HL-60 (cell line): ENCODE measurements at regions not wholly inside any gene's neighbourhood (a gene's known extent, or its start where the extent isn't known, plus 50 kb on each side); places are given as distances from the start of the nearest gene placed in this dataset.

Experiments used
- DNase-seq, 2 experiments: peaks; one replicate each; pipeline ENCODE4 v3.0.0-alpha.2; 2010 to 2020; ENCODE audit warnings: low read depth in 1 of 2, low spot score in 1 of 2
- H3K27ac ChIP-seq: fragments of 250-450 bp; sonication (Bioruptor Pico); replicated peaks from 2 replicates; pipeline ENCODE4 v1.5.1; 2020; ENCODE audit warnings: mild to moderate bottlenecking, moderate library complexity
- H3K27me3 ChIP-seq: fragments of 250-450 bp; sonication (Bioruptor Pico); 2 replicates; pipeline ENCODE4 v1.5.1; 2021; ENCODE audit warnings: mild to moderate bottlenecking, moderate library complexity; ENCODE audit not compliant: insufficient read depth, poor library complexity, severe bottlenecking
- H3K4me3 ChIP-seq: replicated peaks from 2 replicates; pipeline ENCODE4 v1.5.1; 2011; ENCODE audit warnings: mild to moderate bottlenecking, control low read depth, low read length; ENCODE audit not compliant: insufficient read depth
- CTCF ChIP-seq: IDR thresholded peaks from one replicate; pipeline ENCODE4 v1.5.1; 2011; ENCODE audit warnings: low read length, control low read depth, inconsistent platforms; ENCODE audit not compliant: insufficient read depth
- GABPA ChIP-seq: IDR thresholded peaks from 2 replicates; pipeline ENCODE4 v1.6.1; 2012; ENCODE audit warnings: low read depth
- POLR2AphosphoS5 ChIP-seq: IDR thresholded peaks from 2 replicates; pipeline ENCODE4 v1.6.1; 2012; ENCODE audit warnings: low read depth
- REST ChIP-seq: IDR thresholded peaks from 2 replicates; pipeline ENCODE4 v1.6.1; 2012; ENCODE audit warnings: low read depth; ENCODE audit not compliant: insufficient replicate concordance
- SPI1 ChIP-seq: IDR thresholded peaks from 2 replicates; pipeline ENCODE4 v1.6.1; 2012; ENCODE audit warnings: low read depth, mild to moderate bottlenecking, borderline replicate concordance

GRCh38 chr4:144289667-144290428 lies 149.3 kb upstream of the GYPA start:
- DNase-seq: no peak
- no peak overlapping the region for H3K4me3 ChIP-seq
- no peak for TF ChIP-seq REST
- H3K27ac ChIP-seq: no peak overlapping the region
- no peaks in the 10 kb centered on the region for H3K27me3 ChIP-seq

DNA sequence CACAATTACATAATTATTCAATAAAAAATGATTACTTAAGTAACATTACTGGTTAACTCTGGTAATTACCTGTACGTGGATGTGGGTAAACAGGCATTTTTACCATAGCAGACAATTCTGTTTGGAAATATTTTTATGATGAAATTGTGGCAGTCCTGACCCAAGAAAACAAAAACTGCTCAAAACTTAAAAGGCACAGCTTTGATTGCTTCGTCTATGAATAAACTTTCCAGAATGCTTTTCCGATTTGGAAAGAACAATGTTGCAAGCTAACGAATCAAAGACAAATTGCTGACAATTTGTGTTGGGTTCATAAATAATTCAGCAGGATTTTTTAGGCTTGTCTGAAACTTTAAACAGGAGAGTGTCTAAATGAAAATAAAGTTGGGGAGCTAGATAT lies 150.6 kb upstream of the GYPA start:
- Histone ChIP-seq H3K27me3 (no peaks in the 10 kb centered on the region), H3K27ac (no peak overlapping the region), H3K4me3 (no peak overlapping the region)
- DNase-seq: no peak
- TF ChIP-seq POLR2AphosphoS5: no peak
- no peak for TF ChIP-seq REST
- no peak for TF ChIP-seq CTCF
- no peak for TF ChIP-seq SPI1
- no peak for TF ChIP-seq GABPA

DNA sequence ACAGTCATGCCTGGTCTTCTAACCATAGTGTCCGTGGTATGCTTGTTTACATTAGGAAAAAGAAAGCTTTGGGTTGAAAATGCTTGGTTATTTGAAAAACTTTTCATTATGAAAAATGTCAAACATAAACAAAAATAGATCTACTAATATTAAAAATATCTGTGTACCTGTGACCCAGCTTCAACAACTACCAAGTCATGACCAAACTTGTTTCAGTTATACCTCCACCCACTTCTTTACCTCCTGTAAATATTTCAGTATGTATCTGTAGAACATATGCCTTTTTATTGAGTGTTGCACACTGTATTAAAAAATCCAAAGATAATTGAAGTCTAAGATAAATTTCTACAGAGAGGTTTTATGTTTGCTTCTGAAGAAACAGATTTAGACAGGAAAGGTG lies 153.7 kb upstream of the GYPA start:
- Histone ChIP-seq H3K27ac (no peak overlapping the region), H3K4me3 (no peak overlapping the region), H3K27me3 (no peaks in the 10 kb centered on the region)
- DNase-seq: no peak
- TF ChIP-seq GABPA: no peak
- TF ChIP-seq CTCF: no peak
- no peak for TF ChIP-seq SPI1

DNA sequence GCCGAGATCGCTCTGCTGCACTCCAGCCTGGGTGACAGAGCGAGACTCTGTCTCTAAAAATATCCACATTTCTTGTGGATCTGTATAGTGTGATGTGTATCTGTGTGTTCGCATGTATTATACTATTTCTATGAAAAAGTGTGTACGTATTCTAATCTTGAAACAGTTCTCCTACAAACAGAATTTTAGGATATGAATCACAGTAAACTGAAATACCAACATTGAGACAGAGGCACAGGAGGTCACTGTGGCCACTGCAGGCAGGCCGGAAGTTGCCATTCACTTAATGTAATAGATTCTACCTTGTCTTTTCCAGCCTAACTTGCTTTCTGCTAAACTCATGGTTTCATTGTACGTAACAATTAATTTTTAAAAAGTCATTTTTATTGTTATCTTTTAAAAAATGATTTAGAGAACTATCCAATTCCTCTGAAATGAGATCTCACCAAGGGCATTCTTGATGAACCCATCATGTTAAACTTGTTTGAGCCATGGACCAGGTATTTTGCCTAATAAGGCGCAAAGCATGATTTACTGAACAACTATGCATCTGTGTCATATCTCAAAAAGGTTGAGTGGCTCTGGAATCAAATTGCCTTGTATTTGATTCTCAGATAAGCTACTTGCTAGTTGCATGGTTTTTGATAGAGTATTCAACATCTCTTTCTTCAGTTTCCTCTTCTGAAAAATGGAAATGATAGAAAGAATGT lies 154.9 kb upstream of the GYPA start:
- Histone ChIP-seq H3K27ac (no peak overlapping the region), H3K27me3 (no peaks in the 10 kb centered on the region), H3K4me3 (no peak overlapping the region)
- DNase-seq: no peak
- TF ChIP-seq REST: no peak
- no peak for TF ChIP-seq CTCF
- TF ChIP-seq POLR2AphosphoS5: no peak
- no peak for TF ChIP-seq SPI1
- no peak for TF ChIP-seq GABPA
